Glomerular endothelial cell (primary cell): ENCODE measurements at regions not wholly inside any gene's neighbourhood (a gene's known extent, or its start where the extent isn't known, plus 50 kb on each side); places are given as distances from the start of the nearest gene placed in this dataset.

Source experiments
- DNase-seq: peaks from one replicate; pipeline ENCODE4 v3.0.0-alpha.2; 2011; ENCODE audit warnings: low read depth, low spot score; ENCODE audit errors: extremely low read depth

- DNase-seq = no peak
Observed at GRCh38 chr6:148182378-148182777, 160.3 kb upstream of the SASH1 start.

GRCh38 chr6:148183776-148184175 is 158.9 kb upstream of the SASH1 start:
- DNase-seq = no peak

- DNase-seq = no peak
Observed at GRCh38 chr6:148186916-148187315, 155.7 kb upstream of the SASH1 start.

- DNase-seq = no peak
Observed at GRCh38 chr6:148192310-148192709, 150.3 kb upstream of the SASH1 start.

GRCh38 chr6:148193063-148193680 is 149.5 kb upstream of the SASH1 start:
- DNase-seq = no peak

GRCh38 chr6:148195511-148195910 is 147.1 kb upstream of the SASH1 start:
- DNase-seq = no peak

- DNase-seq = no peak
Observed at GRCh38 chr6:148199584-148199983, 143.1 kb upstream of the SASH1 start.

- DNase-seq = no peak
Observed at GRCh38 chr6:148200293-148200692, 142.3 kb upstream of the SASH1 start.

- DNase-seq = no peak
Observed at GRCh38 chr6:148200781-148201180, 141.9 kb upstream of the SASH1 start.

GRCh38 chr6:148203281-148203925 is 139.2 kb upstream of the SASH1 start:
- DNase-seq = no peak

- no peak for DNase-seq
Observed at GRCh38 chr6:148203970-148204369, 138.7 kb upstream of the SASH1 start.

GRCh38 chr6:148208298-148208697 is 134.3 kb upstream of the SASH1 start:
- DNase-seq = no peak

GRCh38 chr6:148211777-148212324 is 130.8 kb upstream of the SASH1 start:
- no peak for DNase-seq

GRCh38 chr6:148212366-148212765 is 130.3 kb upstream of the SASH1 start:
- DNase-seq = no peak

GRCh38 chr6:148213366-148213765 is 129.3 kb upstream of the SASH1 start:
- no peak for DNase-seq

- no peak for DNase-seq
Observed at GRCh38 chr6:148214667-148215066, 128.0 kb upstream of the SASH1 start.

- DNase-seq = no peak
Observed at GRCh38 chr6:148217051-148217450, 125.6 kb upstream of the SASH1 start.

- no peak for DNase-seq
Observed at GRCh38 chr6:148217921-148218320, 124.7 kb upstream of the SASH1 start.

GRCh38 chr6:148218542-148219258 is 123.9 kb upstream of the SASH1 start:
- no peak for DNase-seq

GRCh38 chr6:148221196-148221979 is 121.2 kb upstream of the SASH1 start:
- DNase-seq = no peak

GRCh38 chr6:148222376-148222775 is 120.3 kb upstream of the SASH1 start:
- no peak for DNase-seq
